ENCODE measurements at regions not wholly inside any gene's neighbourhood (a gene's known extent, or its start where the extent isn't known, plus 50 kb on each side); places are given as distances from the start of the nearest gene placed in this dataset.

DNA sequence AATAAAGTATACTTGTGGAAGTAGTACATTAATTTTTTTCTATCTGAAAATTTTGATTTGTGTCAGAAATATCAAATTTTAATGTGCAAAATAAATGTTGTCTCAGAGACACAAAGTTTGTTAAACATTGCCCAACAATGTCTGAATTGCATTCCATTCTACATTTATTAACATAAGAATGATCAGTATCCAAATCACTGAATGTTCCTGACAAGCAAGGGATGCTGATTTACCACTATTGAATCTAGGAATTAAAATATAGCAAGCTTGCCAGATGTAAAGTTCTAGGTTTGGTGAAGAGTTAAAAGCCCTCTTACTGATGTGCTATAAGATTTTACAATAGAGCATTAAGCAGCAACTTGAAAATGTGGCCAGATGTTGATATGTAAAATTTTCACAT is 489.2 kb upstream of the CTSO start:
- TF ChIP-seq CTCF (conservative IDR thresholded peaks at IDR 0.05 in 1 of 2, IDR thresholded peaks at IDR 0.05 in 1 of 2; ENCODE audit: extremely low read depth in 1 of 2, insufficient read depth in 1 of 2, low read depth in 1 of 2, low read length in 2 of 2) = no peak
- TF ChIP-seq EZH2 (IDR thresholded peaks at IDR 0.05; ENCODE audit: borderline replicate concordance, low read length) = no peak

All from mammary epithelial cell (primary cell).